ENCODE measurements at regions not wholly inside any gene's neighbourhood (a gene's known extent, or its start where the extent isn't known, plus 50 kb on each side); places are given as distances from the start of the nearest gene placed in this dataset.

DNA sequence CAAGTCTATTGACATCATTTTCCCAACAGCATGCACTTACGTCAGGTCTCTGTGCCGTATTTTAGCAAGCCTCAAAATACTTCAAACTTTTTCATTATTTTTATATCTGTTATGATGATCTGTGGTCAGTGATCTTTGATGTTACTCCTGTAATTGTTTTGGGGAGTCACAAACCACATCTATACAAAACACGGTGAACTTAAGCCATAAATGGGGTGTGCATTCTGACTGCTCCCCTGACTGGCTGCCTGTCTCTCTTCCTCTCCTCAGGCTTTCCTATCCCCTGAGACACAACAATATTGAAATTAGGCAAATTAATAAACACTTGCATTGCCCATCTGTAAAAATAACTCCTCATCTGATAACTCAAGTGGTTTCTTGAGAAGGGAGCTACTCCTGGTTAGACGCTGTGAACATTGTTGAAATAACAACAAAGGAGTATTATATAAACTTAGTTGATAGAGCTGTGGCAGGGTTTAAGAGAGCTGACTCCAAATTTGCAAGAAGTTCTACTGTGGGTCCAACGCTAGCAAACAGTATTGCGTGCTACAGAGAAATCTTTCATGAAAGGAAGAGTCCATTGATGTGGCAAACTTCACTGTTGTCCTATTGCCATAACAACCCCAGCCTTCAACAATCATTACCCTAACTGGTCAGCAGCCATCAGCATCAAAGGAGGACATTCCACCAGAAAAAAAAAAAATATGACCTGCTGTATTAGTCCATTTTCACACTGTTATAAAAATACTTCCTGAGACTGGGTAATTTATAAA lies 105.8 kb upstream of the DSCAM start:
- no peaks in the 10 kb centered on the region for H3K9me3 ChIP-seq (ENCODE audit: low read length)
- H3K27ac Mint-ChIP-seq: no peak overlapping the region
- CTCF ChIA-PET: no interaction called here
- DNase-seq: no peak
- no peaks in the 10 kb centered on the region for H3K36me3 Mint-ChIP-seq
- no peak overlapping the region for H3K27ac ChIP-seq (ENCODE audit: low read depth, low read length)
- H3K4me3 Mint-ChIP-seq: no peak overlapping the region
- H3K4me1 ChIP-seq (ENCODE audit: insufficient read depth, low read length): no peaks in the 10 kb centered on the region
- H3K4me1 Mint-ChIP-seq: no peaks in the 10 kb centered on the region
- no peak overlapping the region for H3K4me3 ChIP-seq (ENCODE audit: low read length)
- H3K36me3 ChIP-seq (ENCODE audit: insufficient read depth, low read length): no peaks in the 10 kb centered on the region
- peaks cover 1 to 5% (median 3%) of the 10 kb centered on the region in 5 donors for H3K9me3 Mint-ChIP-seq
- H3K27me3 Mint-ChIP-seq: no peaks in the 10 kb centered on the region
- H3K27me3 ChIP-seq (ENCODE audit: insufficient read depth, low read length, poor library complexity, severe bottlenecking): no peaks in the 10 kb centered on the region
- POLR2A ChIA-PET: no interaction called here

- peaks cover 0 to 6% (median 4%) of the 10 kb centered on the region in 5 donors for H3K9me3 Mint-ChIP-seq
- Histone ChIP-seq H3K36me3 (ENCODE audit: insufficient read depth, low read length) (no peaks in the 10 kb centered on the region), H3K4me3 (ENCODE audit: low read length) (no peak overlapping the region), H3K4me1 (ENCODE audit: insufficient read depth, low read length) (no peaks in the 10 kb centered on the region), H3K9me3 (ENCODE audit: low read length) (no peaks in the 10 kb centered on the region), H3K27ac (ENCODE audit: low read depth, low read length) (no peak overlapping the region), H3K27me3 (ENCODE audit: insufficient read depth, low read length, poor library complexity, severe bottlenecking) (no peaks in the 10 kb centered on the region)
- H3K36me3 Mint-ChIP-seq: no peaks in the 10 kb centered on the region
- ChIA-PET POLR2A (no interaction called here), CTCF (no interaction called here)
- no peaks in the 10 kb centered on the region for H3K4me1 Mint-ChIP-seq
- no peak for DNase-seq
- no peak overlapping the region for H3K4me3 Mint-ChIP-seq
- no peak overlapping the region for H3K27ac Mint-ChIP-seq
- H3K27me3 Mint-ChIP-seq: peaks cover 0 to 4% of the 10 kb centered on the region in 2 donors
These were observed 117.7 kb upstream of the DSCAM start for GRCh38 chr21:40964691-40965090.

- Histone ChIP-seq H3K27me3 (ENCODE audit: insufficient read depth, low read length, poor library complexity, severe bottlenecking) (no peaks in the 10 kb centered on the region), H3K36me3 (ENCODE audit: insufficient read depth, low read length) (no peaks in the 10 kb centered on the region), H3K27ac (ENCODE audit: low read depth, low read length) (no peak overlapping the region), H3K4me1 (ENCODE audit: insufficient read depth, low read length) (no peaks in the 10 kb centered on the region), H3K4me3 (ENCODE audit: low read length) (no peak overlapping the region), H3K9me3 (ENCODE audit: low read length) (no peaks in the 10 kb centered on the region)
- H3K9me3 Mint-ChIP-seq: peaks cover 0 to 6% (median 3%) of the 10 kb centered on the region in 5 donors
- H3K27me3 Mint-ChIP-seq: peaks cover 0 to 4% of the 10 kb centered on the region in 2 donors
- no peaks in the 10 kb centered on the region for H3K4me1 Mint-ChIP-seq
- no peak for DNase-seq
- H3K4me3 Mint-ChIP-seq: no peak overlapping the region
- H3K27ac Mint-ChIP-seq: no peak overlapping the region
- ChIA-PET CTCF (no interaction called here), POLR2A (no interaction called here)
- no peaks in the 10 kb centered on the region for H3K36me3 Mint-ChIP-seq
These were observed 120.8 kb upstream of the DSCAM start for GRCh38 chr21:40967771-40968170.

GRCh38 chr21:40972151-40972550 lies 125.2 kb upstream of the DSCAM start:
- Histone ChIP-seq H3K27ac (ENCODE audit: low read depth, low read length) (no peak overlapping the region), H3K36me3 (ENCODE audit: insufficient read depth, low read length) (no peaks in the 10 kb centered on the region), H3K4me1 (ENCODE audit: insufficient read depth, low read length) (no peaks in the 10 kb centered on the region), H3K27me3 (ENCODE audit: insufficient read depth, low read length, poor library complexity, severe bottlenecking) (no peaks in the 10 kb centered on the region), H3K4me3 (ENCODE audit: low read length) (no peak overlapping the region), H3K9me3 (ENCODE audit: low read length) (no peaks in the 10 kb centered on the region)
- DNase-seq: no peak
- Mint-ChIP-seq H3K4me3 (no peak overlapping the region), H3K36me3 (no peaks in the 10 kb centered on the region), H3K27ac (no peak overlapping the region), H3K4me1 (no peaks in the 10 kb centered on the region), H3K9me3 (peaks cover 0 to 6% (median 2%) of the 10 kb centered on the region in 5 donors), H3K27me3 (peaks cover 1 to 4% of the 10 kb centered on the region in 2 donors)
- CTCF ChIA-PET: no interaction called here
- POLR2A ChIA-PET: no interaction called here

DNA sequence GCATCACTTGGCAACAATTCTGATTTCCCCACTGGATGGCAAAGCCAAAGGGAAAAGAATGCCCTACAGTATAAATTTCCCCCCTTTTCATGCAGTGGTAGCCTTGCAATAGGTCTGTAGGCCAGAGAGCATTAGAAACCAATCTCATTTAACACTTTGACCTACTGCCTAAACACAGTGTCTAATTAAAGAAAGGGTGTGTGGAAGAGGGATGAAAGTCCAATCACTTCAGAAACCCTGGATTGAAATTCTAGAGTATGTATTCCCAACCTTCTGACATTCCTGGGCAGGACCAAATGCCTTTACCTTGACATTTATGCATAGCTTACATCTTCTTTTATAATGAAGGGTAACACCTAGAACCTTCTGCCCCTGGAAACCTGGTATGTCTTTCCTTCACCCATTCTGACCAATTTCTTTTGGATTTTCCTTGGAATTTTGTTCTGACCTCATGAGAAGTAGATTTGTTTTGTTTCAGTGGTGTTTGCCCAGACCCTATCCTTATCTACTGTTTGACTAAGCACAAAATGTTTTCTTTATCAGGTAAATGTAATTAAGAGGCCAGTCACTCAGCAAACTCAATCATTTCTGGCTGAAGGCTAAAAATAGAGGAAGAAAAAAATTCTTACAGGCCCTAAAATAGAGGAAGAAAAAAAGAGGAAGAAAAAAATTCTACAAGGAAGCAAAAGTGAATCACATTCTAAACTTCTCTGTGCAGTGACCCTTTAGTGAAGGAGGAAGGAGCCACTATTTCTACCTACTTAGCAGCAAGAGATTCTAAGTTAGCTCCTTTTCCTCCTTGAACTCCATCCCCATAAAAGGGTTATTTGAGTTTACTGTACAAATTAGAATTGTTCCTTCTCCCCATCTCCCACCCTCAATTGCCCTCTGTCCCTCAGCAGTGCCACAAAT lies 129.5 kb upstream of the DSCAM start:
- H3K9me3 Mint-ChIP-seq: peaks cover 2 to 12% (median 9%) of the 10 kb centered on the region in 5 donors
- H3K4me3 Mint-ChIP-seq: no peak overlapping the region
- H3K27me3 Mint-ChIP-seq: peaks cover 0 to 1% of the 10 kb centered on the region in 2 donors
- no peak overlapping the region for H3K27ac Mint-ChIP-seq
- Histone ChIP-seq H3K36me3 (ENCODE audit: insufficient read depth, low read length) (no peaks in the 10 kb centered on the region), H3K27ac (ENCODE audit: low read depth, low read length) (no peak overlapping the region), H3K27me3 (ENCODE audit: insufficient read depth, low read length, poor library complexity, severe bottlenecking) (no peaks in the 10 kb centered on the region), H3K9me3 (ENCODE audit: low read length) (no peaks in the 10 kb centered on the region), H3K4me3 (ENCODE audit: low read length) (no peak overlapping the region), H3K4me1 (ENCODE audit: insufficient read depth, low read length) (no peaks in the 10 kb centered on the region)
- CTCF ChIA-PET: no interaction called here
- H3K4me1 Mint-ChIP-seq: no peaks in the 10 kb centered on the region
- no peaks in the 10 kb centered on the region for H3K36me3 Mint-ChIP-seq
- DNase-seq: no peak
- POLR2A ChIA-PET: no interaction called here

- Histone ChIP-seq H3K27me3 (ENCODE audit: insufficient read depth, low read length, poor library complexity, severe bottlenecking) (no peaks in the 10 kb centered on the region), H3K4me1 (ENCODE audit: insufficient read depth, low read length) (no peaks in the 10 kb centered on the region), H3K4me3 (ENCODE audit: low read length) (no peak overlapping the region), H3K36me3 (ENCODE audit: insufficient read depth, low read length) (no peaks in the 10 kb centered on the region), H3K27ac (ENCODE audit: low read depth, low read length) (no peak overlapping the region), H3K9me3 (ENCODE audit: low read length) (no peaks in the 10 kb centered on the region)
- no peaks in the 10 kb centered on the region for H3K27me3 Mint-ChIP-seq
- peaks cover 6 to 10% (median 9%) of the 10 kb centered on the region in 5 donors for H3K9me3 Mint-ChIP-seq
- H3K27ac Mint-ChIP-seq: no peak overlapping the region
- H3K4me3 Mint-ChIP-seq: no peak overlapping the region
- POLR2A ChIA-PET: no interaction called here
- no peaks in the 10 kb centered on the region for H3K4me1 Mint-ChIP-seq
- no peak for DNase-seq
- H3K36me3 Mint-ChIP-seq: no peaks in the 10 kb centered on the region
- CTCF ChIA-PET: no interaction called here
These were observed 138.4 kb upstream of the DSCAM start for GRCh38 chr21:40985370-40985769.

DNA sequence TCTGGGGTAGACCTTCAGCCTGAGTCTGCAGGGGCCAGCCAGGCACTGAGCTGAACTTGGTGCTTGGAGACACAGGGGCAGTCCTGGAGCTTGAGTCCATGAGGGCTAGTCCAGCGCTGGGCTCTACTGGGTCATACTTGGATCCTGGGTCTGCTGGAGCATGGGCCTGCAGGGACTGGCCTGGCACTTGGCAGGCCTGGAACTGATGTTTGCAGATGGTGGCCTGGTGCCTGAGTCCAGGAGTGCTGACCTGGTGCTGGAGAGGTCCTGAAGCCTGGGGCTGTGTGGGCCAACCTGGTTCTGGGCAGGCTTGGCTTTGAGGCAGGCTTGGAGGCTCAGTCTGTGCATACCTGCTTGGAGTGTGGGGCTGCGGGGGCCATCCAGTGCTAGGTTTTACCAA lies 143.4 kb upstream of the DSCAM start:
- no peak overlapping the region for H3K4me3 ChIP-seq (ENCODE audit: low read length)
- no peak for DNase-seq
- Mint-ChIP-seq H3K27me3 (no peaks in the 10 kb centered on the region), H3K36me3 (no peaks in the 10 kb centered on the region), H3K4me3 (no peak overlapping the region), H3K4me1 (no peaks in the 10 kb centered on the region), H3K9me3 (no peaks in the 10 kb centered on the region), H3K27ac (no peak overlapping the region)
- no peaks in the 10 kb centered on the region for H3K36me3 ChIP-seq (ENCODE audit: insufficient read depth, low read length)
- ChIA-PET CTCF (no interaction called here), POLR2A (no interaction called here)
- H3K9me3 ChIP-seq (ENCODE audit: low read length): no peaks in the 10 kb centered on the region
- H3K27ac ChIP-seq (ENCODE audit: low read depth, low read length): no peak overlapping the region
- no peaks in the 10 kb centered on the region for H3K27me3 ChIP-seq (ENCODE audit: insufficient read depth, low read length, poor library complexity, severe bottlenecking)
- no peaks in the 10 kb centered on the region for H3K4me1 ChIP-seq (ENCODE audit: insufficient read depth, low read length)

GRCh38 chr21:40997831-40998230 lies 150.9 kb upstream of the DSCAM start:
- H3K4me1 Mint-ChIP-seq: no peaks in the 10 kb centered on the region
- H3K4me3 ChIP-seq (ENCODE audit: low read length): no peak overlapping the region
- DNase-seq: no peak
- ChIA-PET CTCF (no interaction called here), POLR2A (no interaction called here)
- no peaks in the 10 kb centered on the region for H3K36me3 ChIP-seq (ENCODE audit: insufficient read depth, low read length)
- H3K4me1 ChIP-seq (ENCODE audit: insufficient read depth, low read length): no peaks in the 10 kb centered on the region
- H3K27ac Mint-ChIP-seq: no peak overlapping the region
- no peak overlapping the region for H3K4me3 Mint-ChIP-seq
- H3K27ac ChIP-seq (ENCODE audit: low read depth, low read length): no peak overlapping the region
- no peaks in the 10 kb centered on the region for H3K9me3 ChIP-seq (ENCODE audit: low read length)
- peaks cover 6 to 16% (median 11%) of the 10 kb centered on the region in 5 donors for H3K9me3 Mint-ChIP-seq
- no peaks in the 10 kb centered on the region for H3K27me3 ChIP-seq (ENCODE audit: insufficient read depth, low read length, poor library complexity, severe bottlenecking)
- H3K36me3 Mint-ChIP-seq: no peaks in the 10 kb centered on the region
- no peaks in the 10 kb centered on the region for H3K27me3 Mint-ChIP-seq

Measured in CD8-positive, alpha-beta memory T cell (primary cell).